ENCODE measurements at regions not wholly inside any gene's neighbourhood (a gene's known extent, or its start where the extent isn't known, plus 50 kb on each side); places are given as distances from the start of the nearest gene placed in this dataset.

GRCh38 chr2:80893711-80894110, 589.2 kb upstream of the LRRTM1 start:
- Mint-ChIP-seq H3K9me3 (peaks cover 1% of the 10 kb centered on the region), H3K27me3 (no peaks in the 10 kb centered on the region), H3K4me1 (no peaks in the 10 kb centered on the region), H3K27ac (no peak overlapping the region), H3K36me3 (no peaks in the 10 kb centered on the region), H3K4me3 (no peak overlapping the region)
- POLR2A ChIA-PET, result no interaction called here
- DNase-seq (no peak), ATAC-seq (ENCODE audit: low read depth) (no peak)

- POLR2A ChIA-PET, result no interaction called here
- Mint-ChIP-seq H3K27ac (no peak overlapping the region), H3K27me3 (no peaks in the 10 kb centered on the region), H3K4me1 (no peaks in the 10 kb centered on the region), H3K9me3 (no peaks in the 10 kb centered on the region), H3K36me3 (no peaks in the 10 kb centered on the region), H3K4me3 (no peak overlapping the region)
- no peak for ATAC-seq (ENCODE audit: low read depth)
- no peak for DNase-seq
Measured at GRCh38 chr2:80889009-80889408, 584.5 kb upstream of the LRRTM1 start.

GRCh38 chr2:80887841-80888378, 583.4 kb upstream of the LRRTM1 start:
- Mint-ChIP-seq H3K27me3 (no peaks in the 10 kb centered on the region), H3K36me3 (no peaks in the 10 kb centered on the region), H3K27ac (no peak overlapping the region), H3K4me3 (no peak overlapping the region), H3K4me1 (no peaks in the 10 kb centered on the region), H3K9me3 (no peaks in the 10 kb centered on the region)
- DNase-seq (no peak), ATAC-seq (ENCODE audit: low read depth) (no peak)
- POLR2A ChIA-PET, result no interaction called here

GRCh38 chr2:80874374-80874773, 569.8 kb upstream of the LRRTM1 start:
- Mint-ChIP-seq H3K27me3 (no peaks in the 10 kb centered on the region), H3K4me1 (no peaks in the 10 kb centered on the region), H3K36me3 (no peaks in the 10 kb centered on the region), H3K4me3 (no peak overlapping the region), H3K9me3 (peaks cover 18% of the 10 kb centered on the region), H3K27ac (no peak overlapping the region)
- ATAC-seq (ENCODE audit: low read depth) (no peak), DNase-seq (no peak)
- POLR2A ChIA-PET, result no interaction called here

- peaks cover 6% of the 10 kb centered on the region for H3K9me3 Mint-ChIP-seq
- DNase-seq, result no peak
- no peaks in the 10 kb centered on the region for H3K4me1 Mint-ChIP-seq
- no peak for ATAC-seq (ENCODE audit: low read depth)
- POLR2A ChIA-PET, result no interaction called here
- no peak overlapping the region for H3K27ac Mint-ChIP-seq
- H3K36me3 Mint-ChIP-seq, result no peaks in the 10 kb centered on the region
- H3K4me3 Mint-ChIP-seq, result no peak overlapping the region
- H3K27me3 Mint-ChIP-seq, result no peaks in the 10 kb centered on the region
Measured at GRCh38 chr2:80869858-80870438, 565.4 kb upstream of the LRRTM1 start.

GRCh38 chr2:80863147-80863714, 558.7 kb upstream of the LRRTM1 start:
- no peak overlapping the region for H3K4me3 Mint-ChIP-seq
- no peak for DNase-seq
- H3K36me3 Mint-ChIP-seq, result no peaks in the 10 kb centered on the region
- H3K9me3 Mint-ChIP-seq, result no peaks in the 10 kb centered on the region
- no peaks in the 10 kb centered on the region for H3K4me1 Mint-ChIP-seq
- H3K27ac Mint-ChIP-seq, result no peak overlapping the region
- POLR2A ChIA-PET, result no interaction called here
- no peaks in the 10 kb centered on the region for H3K27me3 Mint-ChIP-seq
- ATAC-seq (ENCODE audit: low read depth), result no peak

GRCh38 chr2:80858965-80859364, 554.4 kb upstream of the LRRTM1 start:
- no peaks in the 10 kb centered on the region for H3K4me1 Mint-ChIP-seq
- H3K27me3 Mint-ChIP-seq, result no peaks in the 10 kb centered on the region
- no peak overlapping the region for H3K4me3 Mint-ChIP-seq
- POLR2A ChIA-PET, result no interaction called here
- peaks cover 2% of the 10 kb centered on the region for H3K9me3 Mint-ChIP-seq
- no peaks in the 10 kb centered on the region for H3K36me3 Mint-ChIP-seq
- DNase-seq (no peak), ATAC-seq (ENCODE audit: low read depth) (no peak)
- no peak overlapping the region for H3K27ac Mint-ChIP-seq

GRCh38 chr2:80856227-80856626, 551.7 kb upstream of the LRRTM1 start:
- Mint-ChIP-seq H3K36me3 (no peaks in the 10 kb centered on the region), H3K9me3 (peaks cover 2% of the 10 kb centered on the region), H3K27ac (no peak overlapping the region), H3K4me3 (no peak overlapping the region), H3K27me3 (no peaks in the 10 kb centered on the region), H3K4me1 (no peaks in the 10 kb centered on the region)
- POLR2A ChIA-PET, result no interaction called here
- ATAC-seq (ENCODE audit: low read depth), result no peak
- DNase-seq, result no peak

GRCh38 chr2:80854831-80855230, 550.3 kb upstream of the LRRTM1 start:
- DNase-seq (no peak), ATAC-seq (ENCODE audit: low read depth) (no peak)
- Mint-ChIP-seq H3K4me3 (no peak overlapping the region), H3K36me3 (no peaks in the 10 kb centered on the region), H3K27ac (no peak overlapping the region), H3K4me1 (no peaks in the 10 kb centered on the region), H3K9me3 (peaks cover 2% of the 10 kb centered on the region), H3K27me3 (no peaks in the 10 kb centered on the region)
- POLR2A ChIA-PET, result no interaction called here

GRCh38 chr2:80852808-80853139, 548.2 kb upstream of the LRRTM1 start:
- DNase-seq (no peak), ATAC-seq (ENCODE audit: low read depth) (no peak)
- Mint-ChIP-seq H3K36me3 (no peaks in the 10 kb centered on the region), H3K27me3 (no peaks in the 10 kb centered on the region), H3K9me3 (peaks cover under 1% of the 10 kb centered on the region), H3K27ac (no peak overlapping the region), H3K4me3 (no peak overlapping the region), H3K4me1 (no peaks in the 10 kb centered on the region)
- POLR2A ChIA-PET, result no interaction called here

- Mint-ChIP-seq H3K4me3 (no peak overlapping the region), H3K27ac (no peak overlapping the region), H3K27me3 (no peaks in the 10 kb centered on the region), H3K9me3 (no peaks in the 10 kb centered on the region), H3K36me3 (no peaks in the 10 kb centered on the region), H3K4me1 (no peaks in the 10 kb centered on the region)
- ATAC-seq (ENCODE audit: low read depth), result no peak
- DNase-seq, result no peak
- POLR2A ChIA-PET, result no interaction called here
Measured at GRCh38 chr2:80852079-80852807, 547.7 kb upstream of the LRRTM1 start.

- Mint-ChIP-seq H3K9me3 (peaks cover 5% of the 10 kb centered on the region), H3K27ac (no peak overlapping the region), H3K4me1 (no peaks in the 10 kb centered on the region), H3K36me3 (no peaks in the 10 kb centered on the region), H3K27me3 (no peaks in the 10 kb centered on the region), H3K4me3 (no peak overlapping the region)
- POLR2A ChIA-PET, result no interaction called here
- ATAC-seq (ENCODE audit: low read depth) (no peak), DNase-seq (no peak)
Measured at GRCh38 chr2:80830891-80831290, 526.3 kb upstream of the LRRTM1 start.

GRCh38 chr2:80822999-80823398, 518.4 kb upstream of the LRRTM1 start:
- Mint-ChIP-seq H3K36me3 (no peaks in the 10 kb centered on the region), H3K9me3 (peaks cover 7% of the 10 kb centered on the region), H3K4me1 (no peaks in the 10 kb centered on the region), H3K4me3 (no peak overlapping the region), H3K27ac (no peak overlapping the region), H3K27me3 (no peaks in the 10 kb centered on the region)
- POLR2A ChIA-PET, result no interaction called here
- no peak for ATAC-seq (ENCODE audit: low read depth)
- DNase-seq, result no peak

- no peak overlapping the region for H3K27ac Mint-ChIP-seq
- DNase-seq, result no peak
- H3K27me3 Mint-ChIP-seq, result no peaks in the 10 kb centered on the region
- POLR2A ChIA-PET, result no interaction called here
- no peak overlapping the region for H3K4me3 Mint-ChIP-seq
- ATAC-seq (ENCODE audit: low read depth), result no peak
- peaks cover 19% of the 10 kb centered on the region for H3K9me3 Mint-ChIP-seq
- H3K36me3 Mint-ChIP-seq, result no peaks in the 10 kb centered on the region
- no peaks in the 10 kb centered on the region for H3K4me1 Mint-ChIP-seq
Measured at GRCh38 chr2:80815259-80815658, 510.7 kb upstream of the LRRTM1 start.

Data from activated naive CD8-positive, alpha-beta T cell treated with anti-CD3 and anti-CD28 coated beads, Interleukin-2, amount 10 ng/mL, durations not matched to agents 7 days and 5 days (primary cell).